Hepatocyte (in vitro differentiated cells): ENCODE measurements at regions not wholly inside any gene's neighbourhood (a gene's known extent, or its start where the extent isn't known, plus 50 kb on each side); places are given as distances from the start of the nearest gene placed in this dataset.

Source experiments
- DNase-seq: peaks from one replicate; pipeline ENCODE4 v3.0.0-alpha.2; 2016; ENCODE audit warnings: low spot score
- H2AFZ ChIP-seq: fragments of 200-600 bp; sonication (generic); 2 replicates; pipeline ENCODE4 v1.6.0; 2016; ENCODE audit warnings: antibody characterized with exemption, mild to moderate bottlenecking
- H3K27ac ChIP-seq: fragments of 200-600 bp; sonication (generic); 2 replicates; pipeline ENCODE4 v1.5.1; 2016; ENCODE audit warnings: mild to moderate bottlenecking
- H3K27me3 ChIP-seq: fragments of 200-600 bp; sonication (generic); 2 replicates; pipeline ENCODE4 v1.6.1; 2016
- H3K36me3 ChIP-seq: fragments of 200-600 bp; sonication (generic); replicated peaks from 2 replicates; pipeline ENCODE4 v1.5.1; 2016; ENCODE audit warnings: low read depth; ENCODE audit not compliant: insufficient read depth
- H3K4me1 ChIP-seq: fragments of 200-600 bp; sonication (generic); 2 replicates; pipeline ENCODE4 v1.5.1; 2016; ENCODE audit warnings: mild to moderate bottlenecking, moderate library complexity; ENCODE audit not compliant: insufficient read depth
- H3K4me2 ChIP-seq: fragments of 200-600 bp; sonication (generic); 2 replicates; pipeline ENCODE4 v1.6.0; 2016
- H3K4me3 ChIP-seq: fragments of 200-600 bp; sonication (generic); 2 replicates; pipeline ENCODE4 v1.5.1; 2016; ENCODE audit warnings: mild to moderate bottlenecking
- H3K79me2 ChIP-seq: fragments of 200-600 bp; sonication (generic); 2 replicates; pipeline ENCODE4 v1.6.0; 2017; ENCODE audit warnings: mild to moderate bottlenecking
- H3K9me2 ChIP-seq: fragments of 200-600 bp; sonication (generic); replicated peaks from 2 replicates; pipeline ENCODE4 v1.6.0; 2017; ENCODE audit warnings: mild to moderate bottlenecking; ENCODE audit not compliant: insufficient read depth
- H3K9me3 ChIP-seq: fragments of 200-600 bp; sonication (generic); 2 replicates; pipeline ENCODE4 v1.5.1; 2016; ENCODE audit warnings: low read depth, mild to moderate bottlenecking
- H4K20me1 ChIP-seq: fragments of 200-600 bp; sonication (generic); 2 replicates; pipeline ENCODE4 v1.6.0; 2016; ENCODE audit warnings: mild to moderate bottlenecking; ENCODE audit not compliant: insufficient read depth, poor library complexity, severe bottlenecking
- EZH2 ChIP-seq: fragments of 200-600 bp; sonication (generic); IDR thresholded peaks from 2 replicates; pipeline ENCODE4 v1.6.1; 2016; ENCODE audit warnings: antibody characterized with exemption, mild to moderate bottlenecking, borderline replicate concordance
- EZH2phosphoT487 ChIP-seq: fragments of 200-600 bp; sonication (generic); IDR thresholded peaks from one replicate; pipeline ENCODE4 v1.6.1; 2018; ENCODE audit warnings: antibody characterized with exemption, mild to moderate bottlenecking, low read depth, moderate library complexity; ENCODE audit not compliant: unreplicated experiment, severe bottlenecking
- WGBS: methylation state at CpG from one replicate; pipeline ENCODE4 v1.1.6; 2016; ENCODE audit warnings: low lambda C conversion rate; ENCODE audit errors: missing lambda C conversion rate; 5-methylcytosine and 5-hydroxymethylcytosine counted together
- TF ChIP-seq, protein P1 (sequence below): fragments of 200-600 bp; sonication (generic); IDR thresholded peaks from 2 replicates; pipeline ENCODE4 v1.5.1; 2016; ENCODE audit warnings: antibody characterized with exemption, mild to moderate bottlenecking; ENCODE audit not compliant: poor library complexity

DNA sequence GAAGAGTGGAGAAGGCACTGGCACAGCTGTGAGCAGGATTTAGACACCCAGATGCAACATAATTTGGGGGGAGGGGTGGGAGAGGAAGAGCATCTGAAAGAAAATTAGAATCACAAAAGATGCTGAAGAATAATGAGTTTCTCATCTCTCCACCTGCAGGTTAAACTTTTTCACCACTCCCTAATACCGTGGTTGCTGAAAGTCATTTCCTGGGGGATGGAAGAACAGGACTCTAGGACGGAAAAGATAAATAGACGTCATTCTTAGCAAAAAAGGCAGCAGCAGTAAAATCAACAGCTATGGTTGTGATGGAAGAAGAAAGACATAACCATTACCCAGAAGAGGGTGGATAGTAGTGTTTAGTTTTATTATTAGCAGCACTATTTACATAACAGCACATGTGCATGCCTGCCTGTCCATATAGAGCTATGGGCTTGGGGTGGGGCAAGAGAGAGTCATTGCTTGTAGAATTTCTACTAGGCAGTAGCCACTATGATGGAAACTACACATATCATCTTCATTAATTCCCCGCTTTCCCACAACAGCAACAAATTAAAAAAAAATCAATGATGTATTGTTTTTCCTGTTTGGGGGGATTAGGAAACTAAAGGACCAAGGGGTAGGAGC lies 212.2 kb downstream of the TRIB2 start:
- 30% methylated on average over 4 of the region's 4 CpGs for WGBS
- H3K79me2 ChIP-seq: no peaks in the 10 kb centered on the region

DNA sequence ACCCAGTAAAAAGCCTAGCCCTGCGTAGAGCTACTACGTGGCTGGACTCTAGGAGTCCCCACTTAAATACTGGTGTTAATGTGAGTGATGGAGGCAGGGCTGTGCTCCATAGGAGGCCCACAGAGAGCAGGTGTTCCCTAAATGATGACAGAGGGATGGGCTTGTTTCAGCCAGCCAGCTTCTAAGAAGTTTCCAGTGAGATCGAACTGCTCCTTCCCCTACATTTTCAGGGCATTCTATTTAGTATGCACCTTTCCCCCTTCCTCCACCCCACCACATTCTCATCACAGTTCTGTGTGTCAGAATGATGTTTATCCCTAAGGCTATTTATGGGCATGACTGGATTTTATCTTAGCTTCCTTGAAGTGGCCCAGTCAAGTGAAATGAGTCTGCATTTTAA lies 213.0 kb downstream of the TRIB2 start:
- WGBS: 61% methylated on average over 3 of the region's 3 CpGs
- no peaks in the 10 kb centered on the region for H3K27me3 ChIP-seq
- no peak overlapping the region for H3K4me2 ChIP-seq

More for the DNA sequence above, 212.2 kb downstream of the TRIB2 start:
- H3K36me3 ChIP-seq: no peaks in the 10 kb centered on the region
- H3K4me1 ChIP-seq: peaks cover 5% of the 10 kb centered on the region
- H3K27me3 ChIP-seq: no peaks in the 10 kb centered on the region
- no peak overlapping the region for H3K4me3 ChIP-seq
- no peaks in the 10 kb centered on the region for H4K20me1 ChIP-seq
- no peak overlapping the region for H3K27ac ChIP-seq
- H2AFZ ChIP-seq: no peak overlapping the region
- TF ChIP-seq, protein P1, sequence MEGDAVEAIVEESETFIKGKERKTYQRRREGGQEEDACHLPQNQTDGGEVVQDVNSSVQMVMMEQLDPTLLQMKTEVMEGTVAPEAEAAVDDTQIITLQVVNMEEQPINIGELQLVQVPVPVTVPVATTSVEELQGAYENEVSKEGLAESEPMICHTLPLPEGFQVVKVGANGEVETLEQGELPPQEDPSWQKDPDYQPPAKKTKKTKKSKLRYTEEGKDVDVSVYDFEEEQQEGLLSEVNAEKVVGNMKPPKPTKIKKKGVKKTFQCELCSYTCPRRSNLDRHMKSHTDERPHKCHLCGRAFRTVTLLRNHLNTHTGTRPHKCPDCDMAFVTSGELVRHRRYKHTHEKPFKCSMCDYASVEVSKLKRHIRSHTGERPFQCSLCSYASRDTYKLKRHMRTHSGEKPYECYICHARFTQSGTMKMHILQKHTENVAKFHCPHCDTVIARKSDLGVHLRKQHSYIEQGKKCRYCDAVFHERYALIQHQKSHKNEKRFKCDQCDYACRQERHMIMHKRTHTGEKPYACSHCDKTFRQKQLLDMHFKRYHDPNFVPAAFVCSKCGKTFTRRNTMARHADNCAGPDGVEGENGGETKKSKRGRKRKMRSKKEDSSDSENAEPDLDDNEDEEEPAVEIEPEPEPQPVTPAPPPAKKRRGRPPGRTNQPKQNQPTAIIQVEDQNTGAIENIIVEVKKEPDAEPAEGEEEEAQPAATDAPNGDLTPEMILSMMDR: no peak
- no peak for TF ChIP-seq EZH2phosphoT487
- TF ChIP-seq EZH2: no peak
- no peak for DNase-seq
- no peak overlapping the region for H3K4me2 ChIP-seq
- no peaks in the 10 kb centered on the region for H3K9me2 ChIP-seq
- no peaks in the 10 kb centered on the region for H3K9me3 ChIP-seq

DNA sequence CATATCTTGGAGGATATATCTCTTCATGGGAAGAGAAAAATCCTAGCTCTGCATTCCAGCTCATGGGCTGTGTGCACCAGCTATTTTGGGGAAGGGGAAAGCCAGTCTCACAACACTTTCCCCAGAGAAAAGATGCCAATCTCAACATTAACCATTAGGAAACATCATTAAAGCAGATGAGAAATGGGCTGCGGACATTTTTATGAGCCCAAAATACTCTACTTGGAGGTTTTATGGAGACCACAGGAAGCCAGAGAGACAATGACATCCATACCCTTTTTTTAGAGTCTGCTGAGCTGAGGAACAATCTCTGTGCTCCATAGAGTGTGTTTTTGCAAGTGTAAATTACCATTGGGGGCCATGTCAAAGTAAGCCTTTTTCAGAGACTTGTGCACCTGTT lies 213.7 kb downstream of the TRIB2 start:
- TF ChIP-seq, protein P1: no peak
- TF ChIP-seq EZH2phosphoT487 (no peak), EZH2 (no peak)
- no peak overlapping the region for H3K27ac ChIP-seq
- H3K79me2 ChIP-seq: no peaks in the 10 kb centered on the region
- peaks cover 5% of the 10 kb centered on the region for H3K4me1 ChIP-seq
- no peak overlapping the region for H3K4me2 ChIP-seq
- no peaks in the 10 kb centered on the region for H3K9me3 ChIP-seq
- no peaks in the 10 kb centered on the region for H3K9me2 ChIP-seq
- 58% methylated on average over 1 of the region's 1 CpG for WGBS
- no peak for DNase-seq
- H2AFZ ChIP-seq: no peak overlapping the region
- H4K20me1 ChIP-seq: no peaks in the 10 kb centered on the region
- no peaks in the 10 kb centered on the region for H3K27me3 ChIP-seq
- no peak overlapping the region for H3K4me3 ChIP-seq
- H3K36me3 ChIP-seq: no peaks in the 10 kb centered on the region

More for the DNA sequence above, 213.0 kb downstream of the TRIB2 start:
- H3K9me2 ChIP-seq: no peaks in the 10 kb centered on the region
- H3K9me3 ChIP-seq: no peaks in the 10 kb centered on the region
- H4K20me1 ChIP-seq: no peaks in the 10 kb centered on the region
- DNase-seq: no peak
- H3K36me3 ChIP-seq: no peaks in the 10 kb centered on the region
- H3K4me3 ChIP-seq: no peak overlapping the region
- H2AFZ ChIP-seq: no peak overlapping the region
- peaks cover 5% of the 10 kb centered on the region for H3K4me1 ChIP-seq
- no peaks in the 10 kb centered on the region for H3K79me2 ChIP-seq
- H3K27ac ChIP-seq: no peak overlapping the region
- TF ChIP-seq, protein P1: no peak
- TF ChIP-seq EZH2phosphoT487 (no peak), EZH2 (no peak)
